ENCODE measurements at regions not wholly inside any gene's neighbourhood (a gene's known extent, or its start where the extent isn't known, plus 50 kb on each side); places are given as distances from the start of the nearest gene placed in this dataset.
A peak's percentile ranks its signal among the peaks of the same experiment; 100 is the strongest.

DNA sequence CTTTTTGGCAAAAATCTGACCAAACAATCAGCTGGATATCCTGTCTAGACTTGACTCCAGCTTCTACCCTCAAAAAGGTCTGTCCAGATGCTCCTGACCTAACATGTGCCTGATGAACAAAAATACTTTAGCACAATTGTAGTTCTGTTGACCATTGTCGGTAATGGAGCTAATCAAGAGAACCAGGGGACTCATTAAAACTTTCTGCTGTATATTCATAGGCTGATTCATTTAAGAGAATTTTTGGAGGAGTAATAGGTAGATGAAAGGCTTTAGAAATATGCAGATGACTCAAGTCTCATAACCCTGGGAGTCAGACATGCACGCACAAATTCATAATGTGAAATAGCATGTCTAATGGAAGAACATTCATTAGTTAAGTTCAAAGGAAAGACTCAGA, 514.2 kb downstream of the TXNL1 start:
- Histone ChIP-seq H3K27me3 (ENCODE audit: control insufficient read depth, insufficient read depth, low read length) (no peaks in the 10 kb centered on the region), H3K36me3 (ENCODE audit: control insufficient read depth, insufficient read depth, low read length) (no peaks in the 10 kb centered on the region), H3K4me3 (ENCODE audit: low read depth, low read length) (no peak overlapping the region)
- FAIRE-seq (no peak), DNase-seq (ENCODE audit: low read depth) (peak; percentile 96)
- no peak for TF ChIP-seq CTCF (IDR thresholded peaks at IDR 0.05; ENCODE audit: insufficient read depth, low read length, severe bottlenecking)

- FAIRE-seq (no peak), DNase-seq (ENCODE audit: low read depth) (no peak)
- TF ChIP-seq CTCF (IDR thresholded peaks at IDR 0.05; ENCODE audit: insufficient read depth, low read length, severe bottlenecking): no peak
- Histone ChIP-seq H3K36me3 (ENCODE audit: control insufficient read depth, insufficient read depth, low read length) (no peaks in the 10 kb centered on the region), H3K4me3 (ENCODE audit: low read depth, low read length) (no peak overlapping the region), H3K27me3 (ENCODE audit: control insufficient read depth, insufficient read depth, low read length) (no peaks in the 10 kb centered on the region)
Measured at GRCh38 chr18:56121669-56122068, 516.7 kb downstream of the TXNL1 start.

- FAIRE-seq: no peak
- H3K36me3 ChIP-seq (ENCODE audit: control insufficient read depth, insufficient read depth, low read length): no peaks in the 10 kb centered on the region
- DNase-seq (ENCODE audit: low read depth): peak; percentile 33
- no peak overlapping the region for H3K4me3 ChIP-seq (ENCODE audit: low read depth, low read length)
- TF ChIP-seq CTCF (IDR thresholded peaks at IDR 0.05; ENCODE audit: insufficient read depth, low read length, severe bottlenecking): no peak
- no peaks in the 10 kb centered on the region for H3K27me3 ChIP-seq (ENCODE audit: control insufficient read depth, insufficient read depth, low read length)
Measured at GRCh38 chr18:56120782-56121181, 517.6 kb downstream of the TXNL1 start.

- Histone ChIP-seq H3K27me3 (ENCODE audit: control insufficient read depth, insufficient read depth, low read length) (no peaks in the 10 kb centered on the region), H3K36me3 (ENCODE audit: control insufficient read depth, insufficient read depth, low read length) (no peaks in the 10 kb centered on the region), H3K4me3 (ENCODE audit: low read depth, low read length) (no peak overlapping the region)
- FAIRE-seq: no peak
- DNase-seq (ENCODE audit: low read depth): no peak
- TF ChIP-seq CTCF (IDR thresholded peaks at IDR 0.05; ENCODE audit: insufficient read depth, low read length, severe bottlenecking): no peak
Measured at GRCh38 chr18:56119681-56120080, 518.7 kb downstream of the TXNL1 start.

DNA sequence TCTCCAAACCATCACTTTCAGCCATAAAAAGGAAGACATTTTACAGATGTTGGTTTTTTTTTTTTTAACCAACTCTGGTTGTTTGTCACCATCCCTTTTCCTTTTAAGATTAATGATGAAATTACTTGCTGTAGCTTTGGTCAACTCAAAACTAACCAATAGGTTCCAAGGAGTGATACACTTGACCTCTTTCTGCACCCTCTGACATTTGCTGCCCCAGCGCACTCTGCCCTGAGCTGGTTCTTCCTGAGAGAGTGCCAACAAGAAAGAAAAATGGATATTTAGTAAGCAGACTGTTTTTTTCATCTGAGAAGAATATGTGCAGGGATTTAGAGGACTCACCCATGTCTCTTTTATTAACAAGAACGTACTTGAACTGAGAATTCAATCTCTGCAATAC, 520.0 kb downstream of the TXNL1 start:
- Histone ChIP-seq H3K36me3 (ENCODE audit: control insufficient read depth, insufficient read depth, low read length) (no peaks in the 10 kb centered on the region), H3K4me3 (ENCODE audit: low read depth, low read length) (no peak overlapping the region), H3K27me3 (ENCODE audit: control insufficient read depth, insufficient read depth, low read length) (no peaks in the 10 kb centered on the region)
- no peak for FAIRE-seq
- no peak for DNase-seq (ENCODE audit: low read depth)
- TF ChIP-seq CTCF (IDR thresholded peaks at IDR 0.05; ENCODE audit: insufficient read depth, low read length, severe bottlenecking): no peak

Measured in bronchial epithelial cell (primary cell).